Transverse colon (tissue), 4 donors: ENCODE measurements at regions not wholly inside any gene's neighbourhood (a gene's known extent, or its start where the extent isn't known, plus 50 kb on each side); places are given as distances from the start of the nearest gene placed in this dataset.

Experiments used
- CTCF ChIP-seq, 5 experiments: fragments of 200-600 bp in 3 of 5; fragments of 450-650 bp in 2 of 5; sonication (generic) in 3 of 5; IDR thresholded peaks; 1 replicate in 2 of 5; 2 replicates in 3 of 5; pipeline ENCODE4 v1.5.1; 2016 to 2017; ENCODE audit warnings: antibody characterized with exemption in 5 of 5, inconsistent platforms in 3 of 5, mild to moderate bottlenecking in 2 of 5, moderate library complexity in 1 of 5
- POLR2A ChIP-seq: fragments of 450-650 bp; IDR thresholded peaks from one replicate; pipeline ENCODE4 v1.6.1; 2016; ENCODE audit warnings: antibody characterized with exemption, mild to moderate bottlenecking, moderate library complexity
- POLR2AphosphoS5 ChIP-seq, 3 donors: sonication (generic); formaldehyde crosslinking; IDR thresholded peaks; one replicate each; pipeline ENCODE4 v1.6.1; 2016; ENCODE audit warnings: antibody characterized with exemption in 3 of 3

- TF ChIP-seq CTCF (IDR thresholded peaks at IDR 0.05) (no peak), POLR2A (no peak), POLR2AphosphoS5 (IDR thresholded peaks at IDR 0.05) (no peak)
Observed at GRCh38 chr16:72422308-72422897, 250.4 kb upstream of the PMFBP1 start.
